GM23338 (cell line): ENCODE measurements at regions not wholly inside any gene's neighbourhood (a gene's known extent, or its start where the extent isn't known, plus 50 kb on each side); places are given as distances from the start of the nearest gene placed in this dataset.

ENCODE experiments used
- ATAC-seq: fragments of 200-7000 bp; cut with Tn5 transposase; 3 replicates; pipeline ENCODE4 v1.9.1; 2020
- DNase-seq: peaks from one replicate; pipeline ENCODE4 v3.0.0-alpha.2; 2015; ENCODE audit warnings: low spot score
- H2AFZ ChIP-seq: fragments of 200-600 bp; sonication (generic); 2 replicates; pipeline ENCODE4 v1.8.0; 2016; ENCODE audit warnings: antibody characterized with exemption, mild to moderate bottlenecking, moderate library complexity
- H3F3A ChIP-seq: fragments of 200-600 bp; sonication (generic); replicated peaks from 2 replicates; pipeline ENCODE4 v1.8.0; 2017; ENCODE audit warnings: antibody characterized with exemption, mixed run types, low read depth
- H3K27ac ChIP-seq: fragments of 200-600 bp; sonication (generic); 2 replicates; pipeline ENCODE4 v1.6.1; 2016; ENCODE audit warnings: low read depth
- H3K27me3 ChIP-seq: fragments of 200-600 bp; sonication (generic); 2 replicates; pipeline ENCODE4 v1.8.0; 2016; ENCODE audit warnings: mild to moderate bottlenecking, mixed run types, moderate library complexity; ENCODE audit not compliant: insufficient read depth
- H3K36me3 ChIP-seq: fragments of 200-600 bp; sonication (generic); 2 replicates; pipeline ENCODE4 v1.8.0; 2016; ENCODE audit warnings: mild to moderate bottlenecking; ENCODE audit not compliant: insufficient read depth
- H3K4me1 ChIP-seq: fragments of 200-600 bp; sonication (generic); 2 replicates; pipeline ENCODE4 v1.8.0; 2016; ENCODE audit warnings: mild to moderate bottlenecking, moderate library complexity; ENCODE audit not compliant: insufficient read depth
- H3K4me2 ChIP-seq: fragments of 200-600 bp; sonication (generic); 2 replicates; pipeline ENCODE4 v1.7.1; 2017; ENCODE audit warnings: mixed run types
- H3K4me3 ChIP-seq: fragments of 200-600 bp; sonication (generic); 2 replicates; pipeline ENCODE4 v1.6.1; 2016; ENCODE audit warnings: mixed run types
- H3K79me2 ChIP-seq: fragments of 200-600 bp; sonication (generic); replicated peaks from 2 replicates; pipeline ENCODE4 v1.8.0; 2017; ENCODE audit warnings: mild to moderate bottlenecking; ENCODE audit not compliant: insufficient read depth
- H3K9me2 ChIP-seq: fragments of 200-600 bp; sonication (generic); 2 replicates; pipeline ENCODE4 v1.8.0; 2017; ENCODE audit not compliant: insufficient read depth
- H4K20me1 ChIP-seq: fragments of 200-600 bp; sonication (generic); replicated peaks from 2 replicates; pipeline ENCODE4 v1.8.0; 2017; ENCODE audit warnings: mild to moderate bottlenecking; ENCODE audit not compliant: insufficient read depth
- H3K27ac Mint-ChIP-seq: 2 replicates; pipeline ENCODE4 v1.8.0; 2020; ENCODE audit warnings: inconsistent platforms, mild to moderate bottlenecking, moderate library complexity, mixed read lengths
- H3K27me3 Mint-ChIP-seq: 3 replicates; pipeline ENCODE4 v1.8.0; 2022; ENCODE audit warnings: low read depth, mild to moderate bottlenecking, moderate library complexity, mixed read lengths, inconsistent platforms; ENCODE audit not compliant: insufficient read depth, poor library complexity
- H3K36me3 Mint-ChIP-seq: 3 replicates; pipeline ENCODE4 v1.8.0; 2021; ENCODE audit warnings: low read depth, mild to moderate bottlenecking, inconsistent platforms, moderate library complexity, mixed read lengths
- H3K4me1 Mint-ChIP-seq: 3 replicates; pipeline ENCODE4 v1.8.0; 2020; ENCODE audit warnings: mild to moderate bottlenecking, inconsistent platforms, mixed read lengths
- H3K4me3 Mint-ChIP-seq: 3 replicates; pipeline ENCODE4 v1.8.0; 2021; ENCODE audit warnings: moderate library complexity, mild to moderate bottlenecking, inconsistent platforms, mixed read lengths
- H3K9me3 Mint-ChIP-seq: 3 replicates; pipeline ENCODE4 v1.8.0; 2020; ENCODE audit warnings: moderate library complexity, mild to moderate bottlenecking, inconsistent platforms, mixed read lengths
- CTCF ChIP-seq, 2 experiments: fragments of 200-600 bp in 1 of 2; sonication (generic) in 1 of 2; conservative IDR thresholded peaks; 2 replicates each; pipeline versions ENCODE4 v1.5.1 to v1.6.1; 2016 to 2017; ENCODE audit warnings: antibody characterized with exemption in 2 of 2, low read depth in 2 of 2, mild to moderate bottlenecking in 2 of 2, moderate library complexity in 1 of 2
- EZH2 ChIP-seq: fragments of 200-600 bp; sonication (generic); IDR thresholded peaks from one replicate; pipeline ENCODE4 v1.8.0; 2017; ENCODE audit warnings: antibody characterized with exemption, mild to moderate bottlenecking, low read depth; ENCODE audit not compliant: unreplicated experiment
- EZH2phosphoT487 ChIP-seq: fragments of 200-600 bp; sonication (generic); IDR thresholded peaks from one replicate; pipeline ENCODE4 v1.8.1; 2018; ENCODE audit warnings: antibody characterized with exemption; ENCODE audit not compliant: unreplicated experiment
- NANOG ChIP-seq: IDR thresholded peaks from 2 replicates; pipeline ENCODE4 v1.6.1; 2016; ENCODE audit warnings: antibody characterized with exemption, borderline replicate concordance
- POLR2AphosphoS5 ChIP-seq: IDR thresholded peaks from 2 replicates; pipeline ENCODE4 v1.6.1; 2016; ENCODE audit warnings: antibody characterized with exemption, low read depth
- REST ChIP-seq: IDR thresholded peaks from one replicate; pipeline ENCODE4 v1.6.1; 2018; ENCODE audit warnings: antibody characterized with exemption; ENCODE audit not compliant: unreplicated experiment
- STAT1 ChIP-seq: IDR thresholded peaks from one replicate; pipeline ENCODE4 v1.6.1; 2016; ENCODE audit warnings: antibody characterized with exemption; ENCODE audit not compliant: unreplicated experiment
- ZNF114 ChIP-seq: fragments of 250-450 bp; sonication (Bioruptor Pico); IDR thresholded peaks from 2 replicates; pipeline ENCODE4 v1.5.0; 2020; ENCODE audit warnings: mild to moderate bottlenecking, moderate library complexity
- ZNF331 ChIP-seq: fragments of 250-450 bp; sonication (Bioruptor Pico); IDR thresholded peaks from 2 replicates; pipeline ENCODE4 v1.5.0; 2020; ENCODE audit warnings: low read depth, mild to moderate bottlenecking, moderate library complexity

GRCh38 chr5:21051945-21052344 is 1063.9 kb upstream of the CDH18 start (continued):
- no peak for TF ChIP-seq CTCF (conservative IDR thresholded peaks at IDR 0.05; ENCODE audit: low read depth in 2 of 2)
- no peak for TF ChIP-seq EZH2

DNA sequence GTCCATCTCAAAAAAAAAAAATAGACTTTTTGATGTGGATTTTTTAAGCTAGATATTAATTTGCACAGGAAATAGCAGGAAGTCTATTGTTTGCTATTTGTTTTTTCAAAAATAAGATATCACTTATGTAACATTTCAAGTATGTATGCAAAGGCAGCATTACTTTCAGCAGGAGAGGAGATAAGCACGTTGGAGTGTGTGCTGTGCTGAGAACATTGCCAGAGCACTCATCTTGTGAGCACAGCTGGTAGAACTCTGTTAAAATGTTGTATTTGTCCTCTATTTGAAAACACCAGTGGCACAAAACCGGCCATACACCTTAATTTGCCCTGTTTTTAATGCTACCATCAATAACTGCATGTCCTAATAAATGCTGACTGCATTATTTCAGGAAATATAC is 1061.9 kb upstream of the CDH18 start:
- H3K9me3 Mint-ChIP-seq = peaks cover 10% of the 10 kb centered on the region; the same call in 2 of the 3 replicates

DNA sequence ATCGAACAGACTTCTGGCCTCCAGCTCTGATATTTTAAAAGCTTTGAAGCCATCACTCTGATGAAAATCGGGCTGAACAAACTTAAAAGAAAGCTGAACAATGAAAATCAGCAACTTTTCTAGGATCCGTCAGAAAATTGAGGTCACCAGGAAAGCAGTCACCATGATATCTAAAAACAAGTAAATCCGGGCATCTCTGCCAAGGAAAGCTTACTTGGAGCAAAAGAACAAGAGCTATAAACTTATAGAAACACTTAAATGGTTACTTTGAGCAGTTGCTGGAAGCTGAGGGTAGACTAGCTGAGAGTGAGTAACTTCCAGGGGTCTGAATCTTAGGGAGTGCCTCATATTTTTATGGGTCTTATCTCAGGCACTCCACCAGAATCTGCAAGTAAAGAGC is 1043.0 kb upstream of the CDH18 start:
- Histone ChIP-seq H3K4me2 (no peak overlapping the region), H3K79me2 (no peaks in the 10 kb centered on the region), H3K4me1 (no peaks in the 10 kb centered on the region), H3K27me3 (no peaks in the 10 kb centered on the region), H4K20me1 (no peaks in the 10 kb centered on the region), H2AFZ (peak overlapping the region; percentile 53; the same call in 1 of the 2 replicates), H3K9me2 (no peaks in the 10 kb centered on the region), H3K36me3 (no peaks in the 10 kb centered on the region), H3K4me3 (no peak overlapping the region), H3K27ac (no peak overlapping the region), H3F3A (no peaks in the 10 kb centered on the region)
- Mint-ChIP-seq H3K27me3 (no peaks in the 10 kb centered on the region), H3K36me3 (no peaks in the 10 kb centered on the region), H3K4me1 (no peaks in the 10 kb centered on the region), H3K4me3 (no peak overlapping the region), H3K9me3 (no peaks in the 10 kb centered on the region), H3K27ac (no peak overlapping the region)
- DNase-seq = no peak
- ATAC-seq = no peak
- no peak for TF ChIP-seq REST
- TF ChIP-seq ZNF114 (CRISPR knock-in tag) = no peak
- TF ChIP-seq STAT1 = no peak
- no peak for TF ChIP-seq EZH2
- no peak for TF ChIP-seq CTCF (conservative IDR thresholded peaks at IDR 0.05; ENCODE audit: low read depth in 2 of 2)
- TF ChIP-seq POLR2AphosphoS5 = no peak
- no peak for TF ChIP-seq EZH2phosphoT487
- no peak for TF ChIP-seq ZNF331
- TF ChIP-seq NANOG = no peak

More for the DNA sequence above, 1061.9 kb upstream of the CDH18 start:
- Histone ChIP-seq H2AFZ (no peak overlapping the region), H4K20me1 (no peaks in the 10 kb centered on the region), H3K9me2 (no peaks in the 10 kb centered on the region), H3F3A (no peaks in the 10 kb centered on the region), H3K79me2 (no peaks in the 10 kb centered on the region), H3K27ac (no peak overlapping the region), H3K27me3 (no peaks in the 10 kb centered on the region), H3K4me1 (0 out of 2 replicates have a peak, but pooled peaks cover 4% of the 10 kb centered on the region), H3K36me3 (no peaks in the 10 kb centered on the region), H3K4me2 (no peak overlapping the region), H3K4me3 (no peak overlapping the region)
- no peaks in the 10 kb centered on the region for H3K27me3 Mint-ChIP-seq
- peaks cover 2% of the 10 kb centered on the region; the same call in 1 of the 3 replicates for H3K36me3 Mint-ChIP-seq
- DNase-seq (no peak), ATAC-seq (no peak)
- no peak overlapping the region for H3K27ac Mint-ChIP-seq
- H3K4me1 Mint-ChIP-seq = no peaks in the 10 kb centered on the region; the same call in 2 of the 3 replicates
- no peak overlapping the region for H3K4me3 Mint-ChIP-seq
- TF ChIP-seq ZNF114 (CRISPR knock-in tag) = no peak
- no peak for TF ChIP-seq ZNF331
